ENCODE measurements at regions not wholly inside any gene's neighbourhood (a gene's known extent, or its start where the extent isn't known, plus 50 kb on each side); places are given as distances from the start of the nearest gene placed in this dataset.

- Mint-ChIP-seq H3K4me3 (no peak overlapping the region), H3K4me1 (ENCODE audit: low read depth) (no peaks in the 10 kb centered on the region), H3K27ac (no peak overlapping the region), H3K36me3 (ENCODE audit: insufficient read depth in 2 of 2) (no peaks in the 10 kb centered on the region), H3K27me3 (ENCODE audit: low read depth) (no peaks in the 10 kb centered on the region), H3K9me3 (no peaks in the 10 kb centered on the region)
- DNase-seq = no peak
- ATAC-seq (replicated peaks in 1 of 2) = no peak
These were observed 134.9 kb downstream of the OR13A1 start for GRCh38 chr10:45180507-45180906.

GRCh38 chr10:45180946-45181875 is 134.2 kb downstream of the OR13A1 start:
- Mint-ChIP-seq H3K27me3 (ENCODE audit: low read depth) (no peaks in the 10 kb centered on the region), H3K4me1 (ENCODE audit: low read depth) (no peaks in the 10 kb centered on the region)

GRCh38 chr10:45183174-45183573 is 132.2 kb downstream of the OR13A1 start:
- ATAC-seq (replicated peaks in 1 of 2) (no peak), DNase-seq (no peak)
- no peak overlapping the region for H3K27ac Mint-ChIP-seq
- no peak overlapping the region for H3K4me3 Mint-ChIP-seq
- no peaks in the 10 kb centered on the region for H3K27me3 Mint-ChIP-seq (ENCODE audit: low read depth)
- no peaks in the 10 kb centered on the region for H3K4me1 Mint-ChIP-seq (ENCODE audit: low read depth)
- H3K36me3 Mint-ChIP-seq (ENCODE audit: insufficient read depth in 2 of 2) = no peaks in the 10 kb centered on the region
- H3K9me3 Mint-ChIP-seq = no peaks in the 10 kb centered on the region

More at GRCh38 chr10:45180946-45181875, 134.2 kb downstream of the OR13A1 start:
- Mint-ChIP-seq H3K36me3 (ENCODE audit: insufficient read depth in 2 of 2) (no peaks in the 10 kb centered on the region), H3K4me3 (no peak overlapping the region), H3K9me3 (no peaks in the 10 kb centered on the region), H3K27ac (no peak overlapping the region)
- ATAC-seq (replicated peaks in 1 of 2) (no peak), DNase-seq (no peak)

DNA sequence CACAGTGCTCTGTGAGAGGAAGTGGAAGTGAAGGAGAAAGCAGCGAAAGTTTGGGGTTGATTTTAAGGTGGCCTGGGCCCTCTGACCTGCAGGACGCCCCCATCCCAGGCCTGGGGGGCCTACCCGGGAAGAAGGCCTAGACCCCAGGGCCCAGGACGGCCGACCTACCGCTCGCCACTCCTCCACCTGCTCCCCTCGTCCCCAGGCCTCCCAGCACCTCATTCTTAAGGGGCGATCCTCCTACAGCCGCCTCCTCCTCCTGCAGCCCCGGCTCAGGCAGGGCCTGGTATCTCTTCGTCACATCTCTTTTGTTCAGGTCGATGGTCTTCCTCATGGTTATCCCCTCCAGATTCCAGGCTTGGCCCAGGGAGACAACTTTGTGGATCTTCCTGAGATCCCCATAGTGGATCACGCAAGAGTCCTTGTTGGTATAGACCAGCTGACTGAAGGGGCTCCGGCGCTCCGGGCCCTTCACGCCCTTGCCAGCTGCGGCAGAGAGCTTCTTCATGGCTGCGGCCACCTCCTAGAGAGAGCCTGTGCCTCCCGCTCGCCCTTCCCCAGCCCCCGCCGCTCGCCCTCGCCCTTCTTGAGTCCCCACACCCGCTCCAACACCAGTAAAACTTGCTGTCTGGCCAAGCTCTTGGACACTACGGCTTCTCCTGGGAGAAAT is 117.5 kb downstream of the OR13A1 start:
- no peak overlapping the region for H3K4me3 Mint-ChIP-seq
- no peak overlapping the region for H3K27ac Mint-ChIP-seq
- DNase-seq (no peak), ATAC-seq (replicated peaks in 1 of 2) (no peak)
- H3K36me3 Mint-ChIP-seq (ENCODE audit: insufficient read depth in 2 of 2) = no peaks in the 10 kb centered on the region
- no peaks in the 10 kb centered on the region for H3K27me3 Mint-ChIP-seq (ENCODE audit: low read depth)
- H3K9me3 Mint-ChIP-seq = no peaks in the 10 kb centered on the region
- H3K4me1 Mint-ChIP-seq (ENCODE audit: low read depth) = no peaks in the 10 kb centered on the region

DNA sequence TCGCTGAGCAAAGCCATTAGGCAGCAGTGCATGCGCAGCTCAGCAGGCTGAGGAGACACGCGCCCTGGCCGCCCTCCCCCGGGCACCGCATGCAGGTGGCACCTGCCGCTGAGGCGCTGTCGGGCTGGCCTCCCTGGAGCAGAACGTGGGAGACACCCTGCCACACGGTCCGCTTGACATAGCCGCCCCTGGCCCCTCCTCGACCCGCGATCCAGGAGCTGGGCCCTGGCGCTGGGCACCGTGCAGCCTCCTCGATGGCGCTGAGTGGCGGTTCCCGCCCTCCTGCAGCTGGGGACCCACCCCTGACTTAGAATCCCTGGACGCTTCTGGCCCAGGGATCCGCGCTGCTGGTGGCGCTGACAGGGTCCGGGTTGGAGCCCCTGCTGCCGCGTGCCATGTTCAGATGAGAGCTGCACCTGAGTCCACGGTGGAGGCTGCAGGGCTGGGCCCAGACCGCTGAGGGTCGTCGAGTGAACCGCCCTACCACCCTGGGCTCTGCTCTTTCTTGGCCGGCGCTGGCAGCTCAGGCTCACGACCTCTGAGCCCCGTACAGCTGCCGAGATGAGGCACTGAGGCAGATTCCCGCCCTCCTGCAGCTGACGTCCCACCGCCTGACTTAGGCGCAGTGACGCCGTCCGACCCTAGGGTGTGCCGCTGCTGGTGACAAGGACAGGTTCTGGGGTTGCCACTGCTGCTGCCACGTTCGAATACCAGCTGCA is 116.8 kb downstream of the OR13A1 start:
- DNase-seq (no peak), ATAC-seq (replicated peaks in 1 of 2) (no peak)
- H3K4me3 Mint-ChIP-seq = no peak overlapping the region
- H3K36me3 Mint-ChIP-seq (ENCODE audit: insufficient read depth in 2 of 2) = no peaks in the 10 kb centered on the region
- H3K27me3 Mint-ChIP-seq (ENCODE audit: low read depth) = no peaks in the 10 kb centered on the region
- no peaks in the 10 kb centered on the region for H3K9me3 Mint-ChIP-seq
- no peak overlapping the region for H3K27ac Mint-ChIP-seq
- no peaks in the 10 kb centered on the region for H3K4me1 Mint-ChIP-seq (ENCODE audit: low read depth)

- no peak for DNase-seq
- Mint-ChIP-seq H3K27me3 (ENCODE audit: low read depth) (no peaks in the 10 kb centered on the region), H3K4me1 (ENCODE audit: low read depth) (no peaks in the 10 kb centered on the region), H3K36me3 (ENCODE audit: insufficient read depth in 2 of 2) (no peaks in the 10 kb centered on the region), H3K9me3 (no peaks in the 10 kb centered on the region), H3K27ac (no peak overlapping the region), H3K4me3 (no peak overlapping the region)
- no peak for ATAC-seq (replicated peaks in 1 of 2)
These were observed 116.1 kb downstream of the OR13A1 start for GRCh38 chr10:45199205-45199740.

DNA sequence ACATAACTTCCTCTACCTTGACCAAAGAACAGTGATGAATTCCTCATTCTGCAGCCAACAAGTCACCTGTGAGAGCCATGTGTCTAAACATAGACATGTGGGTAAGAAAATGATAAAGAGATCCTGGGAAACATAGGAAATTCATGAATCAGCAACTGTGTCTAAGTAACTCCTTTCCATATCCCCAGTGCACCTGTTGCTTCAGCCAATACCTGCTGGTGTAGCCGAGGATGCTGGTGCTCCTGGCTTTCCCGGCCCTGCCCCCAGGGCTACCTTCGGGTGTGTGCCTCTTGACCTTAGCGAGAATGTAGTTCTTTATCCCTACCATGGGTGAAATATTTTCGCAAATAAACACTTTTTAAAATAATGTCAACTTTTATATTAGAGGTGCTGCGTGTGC is 114.1 kb downstream of the OR13A1 start:
- ATAC-seq (replicated peaks in 1 of 2) (no peak), DNase-seq (no peak)
- Mint-ChIP-seq H3K4me1 (ENCODE audit: low read depth) (no peaks in the 10 kb centered on the region), H3K9me3 (no peaks in the 10 kb centered on the region), H3K27me3 (ENCODE audit: low read depth) (peaks cover 4% of the 10 kb centered on the region), H3K27ac (no peak overlapping the region), H3K36me3 (ENCODE audit: insufficient read depth in 2 of 2) (no peaks in the 10 kb centered on the region), H3K4me3 (no peak overlapping the region)

DNA sequence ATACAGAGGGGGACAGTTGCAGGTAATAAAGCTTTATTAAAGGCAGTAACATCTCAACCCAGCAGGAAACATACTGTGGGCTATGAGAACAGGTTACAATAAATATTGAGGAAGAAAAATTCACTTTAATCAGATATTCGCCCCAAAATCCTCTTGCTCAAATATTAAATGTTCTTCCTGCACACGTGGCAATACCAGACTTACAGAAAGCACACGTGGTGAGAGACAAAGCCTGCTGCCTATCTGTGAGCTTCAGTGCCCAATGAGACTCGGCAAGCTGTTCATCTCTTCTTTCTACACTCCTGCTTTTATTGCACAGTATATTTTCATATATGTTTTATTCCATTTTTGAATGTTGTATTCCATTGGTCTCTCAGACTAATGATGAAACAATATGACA is 113.2 kb downstream of the OR13A1 start:
- ATAC-seq (replicated peaks in 1 of 2) (no peak), DNase-seq (no peak)
- Mint-ChIP-seq H3K36me3 (ENCODE audit: insufficient read depth in 2 of 2) (no peaks in the 10 kb centered on the region), H3K4me3 (no peak overlapping the region), H3K27ac (no peak overlapping the region), H3K4me1 (ENCODE audit: low read depth) (no peaks in the 10 kb centered on the region), H3K27me3 (ENCODE audit: low read depth) (peaks cover 8% of the 10 kb centered on the region), H3K9me3 (no peaks in the 10 kb centered on the region)

GRCh38 chr10:45204954-45205775 is 110.2 kb downstream of the OR13A1 start:
- ATAC-seq (replicated peaks in 1 of 2) (no peak), DNase-seq (no peak)
- no peaks in the 10 kb centered on the region for H3K4me1 Mint-ChIP-seq (ENCODE audit: low read depth)
- H3K4me3 Mint-ChIP-seq = no peak overlapping the region
- peaks cover 17% of the 10 kb centered on the region for H3K27me3 Mint-ChIP-seq (ENCODE audit: low read depth)
- no peak overlapping the region for H3K27ac Mint-ChIP-seq
- peaks cover 2% of the 10 kb centered on the region in 2 donors for H3K9me3 Mint-ChIP-seq
- peaks cover 0 to 3% of the 10 kb centered on the region in 2 donors for H3K36me3 Mint-ChIP-seq (ENCODE audit: insufficient read depth in 2 of 2)

DNA sequence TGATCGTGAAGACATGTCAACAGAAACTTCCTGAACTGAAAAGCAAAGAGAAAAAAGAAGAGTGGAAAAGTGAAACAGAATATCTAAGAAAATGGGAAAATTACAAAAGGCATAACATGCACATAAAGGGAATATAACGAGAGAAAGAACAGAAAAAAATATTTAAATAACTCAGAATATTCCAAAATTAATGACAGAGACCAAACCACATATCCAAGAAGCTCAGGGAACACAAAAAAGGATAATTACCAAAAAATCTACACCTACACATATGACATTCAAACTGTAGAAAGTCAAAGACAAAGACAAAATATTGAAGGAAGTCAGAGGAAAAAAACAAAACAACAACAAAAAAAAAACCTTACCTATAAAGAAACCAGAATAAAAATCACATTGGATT is 105.5 kb downstream of the OR13A1 start:
- Mint-ChIP-seq H3K9me3 (peaks cover 2% of the 10 kb centered on the region in 2 donors), H3K4me1 (ENCODE audit: low read depth) (no peaks in the 10 kb centered on the region), H3K27me3 (ENCODE audit: low read depth) (peaks cover 19% of the 10 kb centered on the region), H3K36me3 (ENCODE audit: insufficient read depth in 2 of 2) (peaks cover 0 to 3% of the 10 kb centered on the region in 2 donors), H3K27ac (no peak overlapping the region), H3K4me3 (no peak overlapping the region)
- no peak for DNase-seq
- no peak for ATAC-seq (replicated peaks in 1 of 2)

DNA sequence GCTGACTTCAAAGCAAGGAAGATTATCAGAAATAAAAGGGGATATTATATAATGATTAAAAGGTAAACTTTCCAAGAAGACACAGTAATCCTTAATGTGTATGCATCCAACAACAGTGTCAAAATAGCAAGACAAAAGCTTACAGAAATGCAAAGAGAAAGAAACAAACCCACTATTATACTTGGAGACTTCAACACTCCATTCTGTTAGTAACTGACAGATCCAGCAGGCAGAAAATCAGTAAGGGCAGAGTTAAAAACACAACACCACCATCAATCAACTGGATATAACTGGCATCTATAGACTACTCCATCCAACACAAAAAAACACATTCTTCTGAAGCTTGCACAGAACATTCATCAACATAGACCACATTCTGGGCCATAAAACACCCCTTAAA is 103.8 kb downstream of the OR13A1 start:
- no peak overlapping the region for H3K4me3 Mint-ChIP-seq
- no peaks in the 10 kb centered on the region for H3K4me1 Mint-ChIP-seq (ENCODE audit: low read depth)
- peaks cover 2% of the 10 kb centered on the region in 2 donors for H3K9me3 Mint-ChIP-seq
- peaks cover 0 to 3% of the 10 kb centered on the region in 2 donors for H3K36me3 Mint-ChIP-seq (ENCODE audit: insufficient read depth in 2 of 2)
- DNase-seq (no peak), ATAC-seq (replicated peaks in 1 of 2) (no peak)
- H3K27ac Mint-ChIP-seq = no peak overlapping the region
- H3K27me3 Mint-ChIP-seq (ENCODE audit: low read depth) = peaks cover 17% of the 10 kb centered on the region

- Mint-ChIP-seq H3K9me3 (no peaks in the 10 kb centered on the region), H3K4me3 (no peak overlapping the region), H3K36me3 (ENCODE audit: insufficient read depth in 2 of 2) (no peaks in the 10 kb centered on the region), H3K27me3 (ENCODE audit: low read depth) (peaks cover 7% of the 10 kb centered on the region), H3K4me1 (ENCODE audit: low read depth) (no peaks in the 10 kb centered on the region), H3K27ac (no peak overlapping the region)
- no peak for DNase-seq
- no peak for ATAC-seq (replicated peaks in 1 of 2)
These were observed 96.0 kb downstream of the OR13A1 start for GRCh38 chr10:45219416-45219815.
